ENCODE measurements at regions not wholly inside any gene's neighbourhood (a gene's known extent, or its start where the extent isn't known, plus 50 kb on each side); places are given as distances from the start of the nearest gene placed in this dataset.

- TF ChIP-seq CHD2 (IDR thresholded peaks at IDR 0.05; ENCODE audit: low read length, partially characterized antibody) (no peak), TAF1 (IDR thresholded peaks at IDR 0.05; ENCODE audit: borderline replicate concordance, low read depth, low read length) (no peak), CTCF (IDR thresholded peaks at IDR 0.05) (no peak), USF2 (IDR thresholded peaks at IDR 0.05; ENCODE audit: borderline replicate concordance, low read depth, low read length) (no peak), JUND (IDR thresholded peaks at IDR 0.05) (no peak), RAD21 (IDR thresholded peaks at IDR 0.05; ENCODE audit: low read length) (no peak), REST (IDR thresholded peaks at IDR 0.05; ENCODE audit: low read depth, low read length) (no peak), EZH2phosphoT487 (IDR thresholded peaks at IDR 0.05; ENCODE audit: borderline replicate concordance, low read depth) (no peak), POLR2AphosphoS5 (IDR thresholded peaks at IDR 0.05; ENCODE audit: low read depth, low read length) (no peak), MAX (IDR thresholded peaks at IDR 0.05; ENCODE audit: low read depth) (no peak), EP300 (IDR thresholded peaks at IDR 0.05; ENCODE audit: borderline replicate concordance in 1 of 2, low read depth in 1 of 2, low read length in 1 of 2) (no peak), ZBTB33 (IDR thresholded peaks at IDR 0.05; ENCODE audit: borderline replicate concordance, low read depth) (no peak)
Observed at GRCh38 chr9:26157411-26157810, 479.2 kb upstream of the TUSC1 start.

Measured in SK-N-SH (cell line).